T-cell (primary cell): ENCODE measurements at regions not wholly inside any gene's neighbourhood (a gene's known extent, or its start where the extent isn't known, plus 50 kb on each side); places are given as distances from the start of the nearest gene placed in this dataset.
A peak's percentile ranks its signal among the peaks of the same experiment; 100 is the strongest.
"Not testable (repeated sequence)": the region's sequence is repeated elsewhere in the genome, so short reads cannot be mapped to it uniquely, and the experiment has no call there.

ENCODE experiments used
- ATAC-seq, 4 experiments: fragments of 200-7000 bp in 3 of 4; fragments of 150-1000 bp in 1 of 4; cut with Tn5 transposase; replicated peaks in 1 of 4; 1 replicate in 3 of 4; 2 replicates in 1 of 4; pipeline ENCODE4 v1.10.0; 2021; ENCODE audit warnings: moderate library complexity in 3 of 4, mild to moderate bottlenecking in 2 of 4, moderate number of reproducible peaks in 1 of 4
- CTCF ChIA-PET, 2 donors: fragments of 300-600 bp; sonication (Branson Sonifier 250); formaldehyde crosslinking; loops; one replicate each; lab custom pipeline; 2022; ENCODE audit warnings: antibody characterized with exemption in 2 of 2; lab: Charles Lee
- POLR2A ChIA-PET, 2 donors: fragments of 300-600 bp; sonication (Branson Sonifier 250); formaldehyde crosslinking; loops; one replicate each; lab custom pipeline; 2022; ENCODE audit warnings: antibody characterized with exemption in 2 of 2; lab: Charles Lee
- DNase-seq, 35 experiments: peaks; one replicate each; pipeline versions ENCODE4 v3.0.0 to v3.0.0-alpha.2; 2013 to 2023
- H3K27ac ChIP-seq: one replicate; pipeline ENCODE4 v1.5.1; 2013; ENCODE audit warnings: low read length
- H3K27me3 ChIP-seq, 2 experiments: replicated peaks in 1 of 2; 1 replicate in 1 of 2; 2 replicates in 1 of 2; pipeline versions ENCODE4 v1.6.1 to v1.7.0; 2013; ENCODE audit warnings: low read length in 1 of 2, mixed read lengths in 1 of 2; ENCODE audit not compliant: control insufficient read depth in 2 of 2, insufficient read depth in 2 of 2; ENCODE audit errors: extremely low read depth in 1 of 2
- H3K36me3 ChIP-seq, 2 donors: 1 replicate in 1 of 2; 2 replicates in 1 of 2; pipeline versions ENCODE4 v1.6.1 to v1.7.0; 2013; ENCODE audit warnings: low read length in 1 of 2; ENCODE audit not compliant: control insufficient read depth in 2 of 2, insufficient read depth in 1 of 2; ENCODE audit errors: extremely low read depth in 1 of 2
- H3K4me1 ChIP-seq, 2 experiments: 1 replicate in 1 of 2; 2 replicates in 1 of 2; pipeline versions ENCODE4 v1.6.1 to v1.7.0; 2013; ENCODE audit warnings: low read length in 2 of 2, mixed read lengths in 1 of 2; ENCODE audit not compliant: insufficient read depth in 2 of 2, control insufficient read depth in 1 of 2; ENCODE audit errors: extremely low read depth in 1 of 2
- H3K4me3 ChIP-seq, 2 donors: 1 replicate in 1 of 2; 2 replicates in 1 of 2; pipeline versions ENCODE4 v1.5.1 to v1.7.0; 2013; ENCODE audit warnings: mild to moderate bottlenecking in 2 of 2, low read length in 1 of 2, moderate library complexity in 1 of 2; ENCODE audit not compliant: control insufficient read depth in 1 of 2; ENCODE audit errors: extremely low read depth in 1 of 2
- H3K9me3 ChIP-seq: 2 replicates; pipeline ENCODE4 v1.7.0; 2013
- H3K27ac Mint-ChIP-seq, 2 donors: one replicate each; pipeline ENCODE4 v1.8.0; 2020 to 2021; ENCODE audit warnings: mild to moderate bottlenecking in 2 of 2, mixed read lengths in 2 of 2
- H3K27me3 Mint-ChIP-seq, 2 donors: one replicate each; pipeline ENCODE4 v1.8.0; 2021 to 2022; ENCODE audit warnings: mixed read lengths in 2 of 2
- H3K36me3 Mint-ChIP-seq: one replicate; pipeline ENCODE4 v1.8.0; 2021; ENCODE audit warnings: mixed read lengths
- H3K4me1 Mint-ChIP-seq, 3 donors: one replicate each; pipeline ENCODE4 v1.8.0; 2020 to 2022; ENCODE audit warnings: mixed read lengths in 3 of 3, mild to moderate bottlenecking in 1 of 3
- H3K4me3 Mint-ChIP-seq, 3 donors: one replicate each; pipeline ENCODE4 v1.8.0; 2020 to 2022; ENCODE audit warnings: mild to moderate bottlenecking in 3 of 3, mixed read lengths in 3 of 3, moderate library complexity in 3 of 3
- H3K9me3 Mint-ChIP-seq, 3 donors: one replicate each; pipeline ENCODE4 v1.8.0; 2020 to 2022; ENCODE audit warnings: mixed read lengths in 3 of 3
- WGBS: methylation state at CpG from one replicate; pipeline ENCODE4 v1.1.5; 2013; ENCODE audit warnings: missing lambda C conversion rate; ENCODE audit not compliant: insufficient coverage; 5-methylcytosine and 5-hydroxymethylcytosine counted together

DNA sequence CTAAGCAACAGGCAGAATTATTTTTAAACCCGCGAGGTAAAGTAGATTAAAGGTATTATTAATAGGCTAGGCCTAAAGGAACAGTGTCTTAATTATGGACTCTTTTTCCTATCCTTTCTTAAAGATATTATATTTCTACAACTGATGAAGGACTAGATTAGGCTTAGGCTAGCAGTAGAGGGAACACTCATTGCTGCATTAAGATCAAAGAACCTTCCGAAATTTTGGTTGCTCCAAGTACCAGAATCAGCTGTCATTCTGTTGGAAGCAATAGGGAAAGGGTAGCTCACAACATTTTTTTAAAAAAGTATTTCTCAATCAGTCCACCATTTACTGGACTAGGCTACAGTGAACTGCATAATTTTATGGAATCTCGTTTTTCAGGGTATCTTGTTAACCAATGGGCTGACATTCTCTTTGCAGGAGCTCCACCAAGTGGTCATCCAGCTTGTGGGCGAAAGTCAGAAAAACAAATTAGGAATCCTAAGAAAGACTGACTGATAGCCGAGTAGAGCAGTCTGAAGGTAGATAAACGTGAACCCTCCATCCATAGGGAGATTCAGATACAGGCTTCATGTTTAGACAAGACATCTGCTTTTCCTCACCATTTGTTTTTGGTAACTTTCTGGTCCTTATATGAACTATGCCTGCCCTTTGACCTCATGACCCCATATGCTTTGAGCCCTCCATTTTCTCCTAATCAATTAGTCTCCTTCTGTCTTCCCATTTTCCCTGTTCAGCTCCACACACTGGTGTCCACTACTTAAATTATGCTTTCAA lies 103.6 kb upstream of the CHD1 start:
- H3K4me1 Mint-ChIP-seq, result peaks cover 72 to 82% (median 82%) of the 10 kb centered on the region in 3 donors
- peak overlapping the region; percentile 95 to 97 for H3K27ac Mint-ChIP-seq
- peak in 4 of 35 experiments; percentile 8 to 55 (median 24) for DNase-seq
- Histone ChIP-seq H3K36me3 (no peaks in the 10 kb centered on the region), H3K9me3 (no peaks in the 10 kb centered on the region), H3K27me3 (no peaks in the 10 kb centered on the region), H3K4me3 (no peak overlapping the region), H3K4me1 (peaks cover 23 to 26% of the 10 kb centered on the region in 2 experiments), H3K27ac (peak overlapping the region; percentile 93)
- peaks cover 5% of the 10 kb centered on the region for H3K36me3 Mint-ChIP-seq
- peak overlapping the region; percentile 70 to 86 (median 80) for H3K4me3 Mint-ChIP-seq
- POLR2A ChIA-PET, result interaction anchor here (0.6 to 1.4 kb wide), 2 partner anchors 119 to 122 kb away, joined by 5 read pairs; no protein-coding TSS in a partner anchor
- CTCF ChIA-PET, result interaction anchor here in 1 of 2 donors (1.1 kb wide), 1 partner anchor 103 kb away, joined by 3 read pairs; the partner anchor contains the start of gene CHD1
- peaks cover 0 to 5% (median 4%) of the 10 kb centered on the region in 3 donors for H3K9me3 Mint-ChIP-seq
- H3K27me3 Mint-ChIP-seq, result no peaks in the 10 kb centered on the region
- 80% methylated on average over 2 of the region's 7 CpGs for WGBS
- ATAC-seq, result peak in 3 of 4 experiments; percentile 10 to 33 (median 22)

DNA sequence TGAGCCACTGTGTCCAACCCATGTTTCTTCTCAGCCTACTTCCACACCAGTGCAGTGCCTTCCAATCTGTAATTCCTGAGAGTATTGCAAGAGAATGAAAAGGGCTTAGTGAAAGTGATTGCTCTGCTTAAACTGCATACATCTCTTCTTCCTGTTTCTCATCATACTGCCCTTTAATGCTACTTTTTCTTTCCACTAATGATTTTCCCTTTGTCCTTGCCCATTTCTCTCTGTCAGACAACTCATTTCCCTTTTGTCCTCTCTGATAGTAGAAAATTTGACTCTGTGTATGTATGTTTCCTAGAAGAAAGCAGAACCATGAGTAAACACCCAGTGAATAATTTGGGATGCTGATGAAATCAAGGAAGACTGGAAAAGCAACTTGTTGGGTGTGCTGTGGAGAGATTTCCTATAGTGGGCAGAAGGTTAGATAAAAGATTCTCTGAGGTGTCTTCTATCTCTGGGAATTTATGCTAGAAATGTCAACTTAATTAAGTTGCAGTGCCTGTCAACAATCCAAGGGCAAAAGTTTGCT lies 102.2 kb upstream of the CHD1 start:
- Histone ChIP-seq H3K27me3 (no peaks in the 10 kb centered on the region), H3K36me3 (no peaks in the 10 kb centered on the region), H3K9me3 (no peaks in the 10 kb centered on the region), H3K27ac (no peak overlapping the region), H3K4me3 (no peak overlapping the region), H3K4me1 (peaks cover 23 to 32% of the 10 kb centered on the region in 2 experiments)
- no peak overlapping the region for H3K4me3 Mint-ChIP-seq
- peaks cover 71 to 82% (median 80%) of the 10 kb centered on the region in 3 donors for H3K4me1 Mint-ChIP-seq
- H3K27me3 Mint-ChIP-seq, result no peaks in the 10 kb centered on the region
- peak overlapping the region; percentile 35 to 51 for H3K27ac Mint-ChIP-seq
- peaks cover 0 to 5% (median 4%) of the 10 kb centered on the region in 3 donors for H3K9me3 Mint-ChIP-seq
- POLR2A ChIA-PET, result no interaction called here
- ATAC-seq (no peak), DNase-seq (no peak)
- H3K36me3 Mint-ChIP-seq, result peaks cover 3% of the 10 kb centered on the region
- CTCF ChIA-PET, result no interaction called here

DNA sequence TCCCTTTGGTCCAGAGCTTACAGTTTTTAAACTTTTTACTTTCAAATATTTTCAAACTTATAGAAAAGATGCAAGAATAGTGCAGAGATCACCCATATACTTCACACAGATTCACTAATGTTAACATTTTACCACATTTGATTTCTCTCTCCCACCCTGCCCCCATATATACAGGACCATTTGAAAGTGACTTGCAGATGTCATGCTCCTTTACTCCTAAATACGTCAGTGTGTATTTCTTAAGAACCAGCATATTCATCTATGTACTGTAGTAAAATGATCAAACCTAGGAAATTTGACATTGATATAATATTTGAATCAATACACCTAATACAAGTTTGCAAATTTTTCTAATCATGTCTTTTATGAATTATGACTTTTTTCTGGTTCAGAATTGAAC lies 100.4 kb upstream of the CHD1 start:
- Mint-ChIP-seq H3K36me3 (no peaks in the 10 kb centered on the region), H3K4me1 (peaks cover 66 to 71% (median 71%) of the 10 kb centered on the region in 3 donors), H3K27ac (peak overlapping the region in 1 of 2 donors; percentile 48), H3K4me3 (no peak overlapping the region), H3K27me3 (no peaks in the 10 kb centered on the region), H3K9me3 (peaks cover 0 to 3% (median 0%) of the 10 kb centered on the region in 3 donors)
- H3K4me1 ChIP-seq, result peaks cover 23 to 32% of the 10 kb centered on the region in 2 experiments
- ChIA-PET POLR2A (interaction anchor here in 1 of 2 donors (0.8 kb wide), 1 partner anchor 90 kb away, joined by 6 read pairs; no protein-coding TSS in a partner anchor), CTCF (no interaction called here)
- H3K27me3 ChIP-seq, result no peaks in the 10 kb centered on the region
- no CpG with 5 or more reads among the region's 1 CpG for WGBS
- H3K27ac ChIP-seq, result no peak overlapping the region
- H3K36me3 ChIP-seq, result no peaks in the 10 kb centered on the region
- no peak overlapping the region for H3K4me3 ChIP-seq
- H3K9me3 ChIP-seq, result no peaks in the 10 kb centered on the region
- DNase-seq (no peak), ATAC-seq (no peak)

DNA sequence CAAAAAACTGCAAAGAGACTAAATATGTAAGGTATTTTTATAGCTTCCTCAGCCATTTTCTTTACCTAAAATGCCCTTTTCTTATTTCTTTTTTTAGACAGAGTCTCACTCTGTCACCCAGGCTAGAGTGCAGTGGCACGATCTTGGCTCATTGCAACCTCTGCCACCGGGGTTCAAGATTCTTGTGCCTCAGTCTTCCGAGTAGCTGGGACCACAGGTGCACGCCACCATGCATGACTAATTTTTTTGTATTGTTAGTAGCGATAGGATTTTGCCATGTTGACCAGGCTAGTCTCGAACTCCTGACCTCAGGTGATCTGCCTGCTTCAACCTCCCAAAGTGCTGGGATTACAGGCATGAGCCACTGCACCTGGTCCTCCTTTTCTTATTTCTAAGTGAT lies 99.4 kb upstream of the CHD1 start:
- peak overlapping the region in 1 of 3 donors; percentile 44 for H3K4me3 Mint-ChIP-seq
- DNase-seq, H3K27me3 Mint-ChIP-seq, H3K27me3 ChIP-seq, H3K4me3 ChIP-seq, H3K9me3 Mint-ChIP-seq, H3K36me3 Mint-ChIP-seq, CTCF ChIA-PET, H3K9me3 ChIP-seq, H3K27ac ChIP-seq, H3K36me3 ChIP-seq, ATAC-seq, POLR2A ChIA-PET: not testable (repeated sequence)
- H3K27ac Mint-ChIP-seq, result peak overlapping the region; percentile 25 to 79
- 83% methylated on average over 5 of the region's 6 CpGs for WGBS
- peaks cover 56 to 62% (median 61%) of the 10 kb centered on the region in 3 donors for H3K4me1 Mint-ChIP-seq
- H3K4me1 ChIP-seq, result peaks cover 20 to 26% of the 10 kb centered on the region in 2 experiments

DNA sequence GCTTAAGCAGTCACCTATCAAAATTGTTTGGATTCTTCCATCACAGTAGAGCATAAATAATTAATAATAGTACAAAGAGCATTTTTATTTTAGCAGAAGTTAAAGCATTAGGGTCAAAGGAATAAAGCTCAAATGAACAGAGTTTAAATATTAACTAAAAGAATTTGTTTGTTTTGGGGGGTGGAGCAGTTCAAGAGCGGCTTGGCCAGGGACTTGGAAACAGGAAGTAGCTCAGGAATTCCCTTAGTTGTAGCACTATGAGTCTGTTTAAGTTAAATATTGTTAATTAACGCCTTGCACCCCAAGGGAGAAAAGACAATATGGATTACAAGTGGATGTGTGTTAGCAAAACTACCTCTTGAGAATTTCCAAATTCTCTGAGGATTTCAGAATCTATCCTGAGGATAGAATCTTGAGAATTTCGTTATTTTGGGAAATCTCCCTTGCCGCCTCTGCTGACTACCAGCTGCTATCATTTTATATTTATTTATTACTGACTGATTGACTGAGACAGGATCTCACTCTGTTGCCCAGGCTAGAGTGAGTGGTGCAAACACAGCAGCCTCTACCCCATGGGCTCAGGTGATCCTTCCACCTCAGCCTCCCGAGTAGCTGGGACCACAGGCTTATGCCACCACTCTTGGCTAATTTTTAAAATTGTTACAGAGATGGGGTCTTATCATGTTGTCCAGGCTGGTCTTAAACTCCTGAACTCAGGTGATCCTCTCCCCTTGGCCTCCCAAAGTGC lies 96.7 kb upstream of the CHD1 start:
- no peaks in the 10 kb centered on the region for H3K27me3 ChIP-seq
- H3K27ac Mint-ChIP-seq, result no peak overlapping the region
- POLR2A ChIA-PET, result no interaction called here

DNA sequence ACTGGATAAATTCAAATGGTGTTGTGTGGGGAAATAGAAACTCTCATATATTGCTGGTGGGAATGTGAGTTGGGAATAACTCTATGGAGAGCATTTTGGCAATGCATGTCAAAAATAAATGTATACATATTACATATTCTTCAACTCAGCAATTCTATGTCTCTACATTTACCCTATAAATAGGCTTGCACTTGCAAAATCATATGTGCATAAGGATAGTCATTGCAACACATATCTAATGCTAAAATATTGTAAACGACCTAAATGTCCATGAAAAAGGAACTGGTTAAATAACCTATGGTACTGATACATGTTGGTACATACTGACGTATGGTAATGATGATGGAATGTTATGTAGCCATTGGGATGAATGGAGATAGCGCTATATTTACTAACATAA lies 94.5 kb upstream of the CHD1 start:
- no peaks in the 10 kb centered on the region for H3K27me3 ChIP-seq
- no peak overlapping the region for H3K27ac ChIP-seq
- H3K4me3 ChIP-seq, result no peak overlapping the region
- no peaks in the 10 kb centered on the region for H3K27me3 Mint-ChIP-seq
- POLR2A ChIA-PET, result no interaction called here
- peaks cover 24 to 29% (median 24%) of the 10 kb centered on the region in 3 donors for H3K4me1 Mint-ChIP-seq
- CTCF ChIA-PET, result no interaction called here
- no peak overlapping the region for H3K4me3 Mint-ChIP-seq
- no peak overlapping the region for H3K27ac Mint-ChIP-seq
- H3K36me3 Mint-ChIP-seq, result no peaks in the 10 kb centered on the region
- no CpG with 5 or more reads among the region's 3 CpGs for WGBS
- no peaks in the 10 kb centered on the region for H3K36me3 ChIP-seq
- peaks cover 8 to 18% of the 10 kb centered on the region in 2 experiments for H3K4me1 ChIP-seq
- DNase-seq (no peak), ATAC-seq (no peak)
- no peaks in the 10 kb centered on the region for H3K9me3 Mint-ChIP-seq
- no peaks in the 10 kb centered on the region for H3K9me3 ChIP-seq

More for the DNA sequence above, 96.7 kb upstream of the CHD1 start:
- Mint-ChIP-seq H3K9me3 (no peaks in the 10 kb centered on the region), H3K4me1 (peaks cover 36 to 40% (median 37%) of the 10 kb centered on the region in 3 donors), H3K36me3 (no peaks in the 10 kb centered on the region), H3K4me3 (no peak overlapping the region), H3K27me3 (no peaks in the 10 kb centered on the region)
- Histone ChIP-seq H3K4me1 (peaks cover 9 to 18% of the 10 kb centered on the region in 2 experiments), H3K4me3 (no peak overlapping the region), H3K9me3 (no peaks in the 10 kb centered on the region), H3K27ac (no peak overlapping the region), H3K36me3 (no peaks in the 10 kb centered on the region)
- CTCF ChIA-PET, result interaction anchor here in 1 of 2 donors (0.6 to 1.6 kb wide), 2 partner anchors 28 to 255 kb away, joined by 3 to 5 read pairs; no protein-coding TSS in a partner anchor
- WGBS, result 94% methylated on average over 2 of the region's 5 CpGs
- ATAC-seq (no peak), DNase-seq (no peak)
